NB4 (cell line): ENCODE measurements at regions not wholly inside any gene's neighbourhood (a gene's known extent, or its start where the extent isn't known, plus 50 kb on each side); places are given as distances from the start of the nearest gene placed in this dataset.

Source experiments
- CTCF ChIP-seq: IDR thresholded peaks from one replicate; pipeline ENCODE4 v1.5.1; 2012; ENCODE audit warnings: low read depth, low read length
- POLR2A ChIP-seq: IDR thresholded peaks from 2 replicates; pipeline ENCODE4 v1.6.1; 2011; ENCODE audit warnings: mild to moderate bottlenecking; ENCODE audit not compliant: insufficient read length; ENCODE audit errors: extremely low read depth

DNA sequence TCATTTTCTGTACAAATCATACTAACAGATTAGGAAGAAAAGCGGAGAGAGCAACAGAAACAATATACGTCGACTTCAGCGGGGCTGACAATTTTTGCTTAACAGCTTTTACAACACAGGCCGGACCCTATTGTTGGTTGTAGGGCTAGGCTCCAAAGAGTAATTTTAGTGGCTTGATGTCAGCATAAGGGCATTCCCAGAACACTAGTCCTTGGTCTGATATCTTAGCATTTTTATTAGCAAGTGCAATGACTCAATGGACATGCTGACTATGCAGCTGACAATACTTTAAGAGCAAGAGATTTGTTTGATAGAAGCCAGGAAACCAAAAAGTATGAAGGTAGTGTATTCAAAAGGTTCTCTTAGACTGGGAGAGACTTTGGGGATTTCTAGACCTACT lies 209.9 kb downstream of the LNPK start:
- no peak for TF ChIP-seq CTCF
- TF ChIP-seq POLR2A, result no peak
